Right ventricle myocardium superior (tissue), 1 donor: ENCODE measurements at regions not wholly inside any gene's neighbourhood (a gene's known extent, or its start where the extent isn't known, plus 50 kb on each side); places are given as distances from the start of the nearest gene placed in this dataset.

Experiments
- ATAC-seq: fragments of 200-7000 bp; cut with Tn5 transposase; one replicate; pipeline ENCODE4 v1.9.1; 2020; ENCODE audit warnings: mild to moderate bottlenecking; ENCODE audit not compliant: poor library complexity
- DNase-seq: peaks from one replicate; pipeline ENCODE4 v3.0.0-alpha.2; 2020
- intact Hi-C: fragments of 100-400 bp; cut with DNase I; formaldehyde crosslinking; loops from one replicate; pipeline ENCODE4 v1.11.2; 2022
- donor health status: DM: no; HTN: yes; CAD: no; lungs with severe emphysema.

DNA sequence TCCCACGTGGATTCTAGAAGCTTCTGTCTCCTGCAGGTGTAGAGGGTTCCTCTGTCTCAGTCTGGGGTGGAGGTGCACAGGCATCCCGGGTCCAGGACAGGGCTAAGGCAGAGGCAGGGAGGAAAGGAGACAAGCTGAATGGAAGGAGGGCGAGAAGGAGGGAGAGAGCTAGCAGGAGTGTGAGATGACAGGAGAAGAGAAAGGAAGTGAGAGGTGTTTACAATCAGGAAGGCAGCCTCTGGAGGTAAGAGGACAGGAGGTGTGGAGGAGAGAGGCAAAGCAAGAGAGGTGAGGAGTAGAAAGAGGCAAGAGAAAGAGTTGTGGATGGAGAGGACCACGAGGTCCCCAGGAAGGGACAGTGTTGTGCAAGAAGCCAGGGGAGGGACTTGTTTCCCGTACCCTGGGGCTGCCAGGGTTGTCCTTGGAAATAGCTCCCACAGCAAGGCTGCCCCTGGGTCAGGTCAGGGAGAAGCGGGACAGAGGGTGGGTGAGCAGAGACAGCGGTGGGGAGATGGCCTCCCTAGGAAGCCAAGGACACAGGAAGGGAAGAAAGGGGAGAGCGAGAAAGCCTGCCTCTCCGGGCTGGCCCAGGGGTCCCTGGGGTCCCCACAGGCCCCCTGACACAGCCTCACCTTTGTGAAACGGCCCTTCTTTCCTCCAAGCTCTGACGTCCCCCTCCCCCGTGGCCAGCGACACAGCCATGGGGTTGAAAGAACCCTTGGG, 136.9 kb downstream of the CYP26B1 start:
- intact Hi-C loops = no loop called here
- DNase-seq (no peak), ATAC-seq (no peak)

DNA sequence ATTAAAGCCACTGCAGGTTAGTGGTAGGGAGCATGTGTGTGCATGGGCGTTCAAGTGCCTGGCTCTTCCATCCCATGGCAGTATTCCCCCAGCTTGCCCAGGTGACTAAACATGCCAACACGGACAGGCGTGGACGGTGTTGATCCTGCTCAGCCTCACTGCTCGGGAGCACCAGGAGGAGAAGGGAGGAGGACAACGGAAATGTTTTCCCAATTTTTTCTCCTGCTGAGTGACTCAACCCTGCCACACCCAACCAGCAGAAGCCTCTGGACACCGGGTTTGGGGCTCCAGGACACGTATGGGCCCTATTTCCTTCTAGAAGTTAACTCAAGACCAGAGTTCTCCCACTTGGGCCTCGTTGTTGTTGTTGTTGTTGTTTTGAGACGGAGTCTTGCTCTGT, 139.1 kb downstream of the CYP26B1 start:
- intact Hi-C loops = no loop called here
- no peak for ATAC-seq
- DNase-seq = no peak

DNA sequence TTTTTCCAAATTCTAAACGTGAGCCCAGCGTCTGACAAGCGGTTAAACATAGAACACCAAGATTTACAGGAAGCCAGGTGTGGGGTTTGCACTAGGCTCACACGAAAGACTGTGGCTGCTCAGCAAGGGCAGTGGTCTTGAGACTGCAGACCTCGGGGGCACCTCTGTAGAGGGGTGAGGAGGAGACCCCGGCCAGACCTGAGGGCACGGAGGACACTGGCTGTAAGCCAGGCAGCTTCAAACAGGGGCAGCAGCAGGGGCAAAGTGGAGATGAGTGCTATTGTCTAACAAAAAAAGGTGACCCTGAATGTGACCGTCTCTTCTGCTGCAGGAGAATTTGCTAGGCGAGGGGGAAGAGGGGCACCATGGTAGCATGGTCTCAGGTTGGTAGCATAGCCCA, 140.3 kb downstream of the CYP26B1 start:
- intact Hi-C loops = no loop called here
- no peak for DNase-seq
- no peak for ATAC-seq

DNA sequence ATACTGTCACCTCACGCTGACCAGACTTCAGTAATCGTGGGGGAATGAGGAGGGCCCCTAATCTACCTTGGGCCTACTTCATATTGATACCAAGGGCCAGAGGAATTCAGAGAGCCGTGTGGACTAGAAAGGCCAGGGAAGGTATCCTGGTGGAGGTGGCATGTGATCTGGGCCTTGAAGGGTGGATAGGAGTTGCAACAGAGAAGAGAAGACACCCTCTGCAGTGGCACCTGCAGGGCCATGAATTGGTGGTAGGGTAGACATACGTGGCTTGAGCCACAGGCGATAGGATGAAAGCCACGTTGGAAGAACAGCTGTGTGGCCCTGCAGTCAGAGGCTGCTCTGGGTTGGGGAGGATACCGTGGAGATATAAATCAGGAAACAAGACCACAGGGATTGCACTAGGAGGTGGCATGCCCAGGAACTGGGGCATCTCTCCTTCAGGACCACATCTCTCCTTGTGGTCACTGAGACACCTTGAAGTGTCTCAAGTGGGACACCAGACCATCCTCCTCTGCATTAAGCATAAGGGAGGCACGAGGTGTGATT, 141.4 kb downstream of the CYP26B1 start:
- DNase-seq = no peak
- ATAC-seq = no peak
- intact Hi-C loops = no loop called here

DNA sequence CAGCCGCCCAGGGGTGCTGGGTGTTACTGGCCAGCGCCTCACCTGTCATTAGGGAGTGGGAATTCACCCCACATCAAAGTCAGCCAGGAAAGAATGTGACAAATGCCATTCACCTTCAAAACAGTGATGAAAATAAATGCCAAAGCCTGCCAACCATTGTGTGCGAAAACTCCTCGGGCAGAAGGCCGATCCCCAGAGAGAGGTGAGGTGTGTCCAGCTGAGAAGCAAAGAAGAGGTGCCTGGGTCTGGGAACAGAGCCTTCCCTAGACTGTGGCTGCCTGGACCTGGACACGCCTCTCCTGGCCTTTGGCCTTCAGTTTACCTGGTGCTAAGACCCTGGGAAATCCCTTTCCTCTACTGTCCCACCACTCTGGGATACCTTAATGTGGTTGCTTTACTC, 142.7 kb downstream of the CYP26B1 start:
- DNase-seq = no peak
- intact Hi-C loops = no loop called here

DNA sequence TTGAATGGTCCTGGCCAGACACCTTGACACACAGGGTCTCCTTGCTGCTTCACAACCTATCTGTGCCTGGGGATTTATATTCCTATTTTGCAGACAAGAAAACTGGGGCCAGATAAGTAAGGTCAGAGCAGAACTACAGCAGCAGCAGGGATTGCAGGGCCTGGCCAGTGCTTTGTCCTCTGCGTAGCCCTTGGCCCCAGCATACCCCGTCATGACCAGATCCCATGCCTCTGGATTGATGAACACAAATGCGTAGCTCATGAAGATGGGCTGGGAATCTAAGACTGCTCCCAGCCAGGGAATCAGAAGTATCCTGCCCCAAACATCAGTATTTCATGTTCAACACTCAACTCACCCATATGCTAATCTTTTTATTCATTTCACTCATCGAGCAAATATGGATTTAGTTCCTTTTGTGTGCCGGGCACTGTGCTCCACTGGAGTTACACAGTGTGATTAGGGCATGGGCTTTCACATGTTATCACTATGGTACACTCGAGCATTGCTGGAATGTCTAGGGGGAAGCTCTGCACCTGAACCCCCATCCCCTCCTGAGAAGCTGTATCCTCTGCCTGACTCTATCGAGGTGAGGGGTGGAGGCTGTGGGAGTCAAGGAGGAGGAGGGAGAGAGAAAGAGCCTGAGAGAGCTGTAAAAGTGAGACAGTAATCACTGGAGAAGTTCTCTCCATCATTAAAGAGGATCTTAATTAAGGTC, 143.3 kb downstream of the CYP26B1 start:
- no peak for ATAC-seq
- intact Hi-C loops = no loop called here

More for the DNA sequence above, 142.7 kb downstream of the CYP26B1 start:
- ATAC-seq = no peak

DNA sequence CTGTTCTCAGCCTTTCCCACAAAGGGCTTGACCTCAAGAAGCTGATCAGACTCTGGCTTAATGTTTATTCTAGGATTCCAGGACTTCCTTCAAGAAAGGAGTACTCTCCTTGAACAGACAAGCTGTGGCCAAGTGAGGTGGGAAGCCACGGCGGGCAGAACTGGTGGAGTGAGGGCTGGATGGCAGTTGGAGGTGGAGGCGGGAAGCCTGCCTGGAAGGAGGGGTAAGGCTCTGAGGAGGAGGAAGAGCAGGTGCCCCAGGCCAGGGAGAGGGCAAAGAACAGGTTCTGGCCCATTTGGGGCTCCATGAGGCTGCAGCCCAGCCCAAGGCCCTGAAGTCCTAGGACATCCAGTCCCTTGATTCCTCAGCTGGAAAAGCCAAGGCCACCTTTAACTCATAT, 143.9 kb downstream of the CYP26B1 start:
- DNase-seq (no peak), ATAC-seq (no peak)
- intact Hi-C loops = no loop called here

More for the DNA sequence above, 143.3 kb downstream of the CYP26B1 start:
- DNase-seq = no peak

DNA sequence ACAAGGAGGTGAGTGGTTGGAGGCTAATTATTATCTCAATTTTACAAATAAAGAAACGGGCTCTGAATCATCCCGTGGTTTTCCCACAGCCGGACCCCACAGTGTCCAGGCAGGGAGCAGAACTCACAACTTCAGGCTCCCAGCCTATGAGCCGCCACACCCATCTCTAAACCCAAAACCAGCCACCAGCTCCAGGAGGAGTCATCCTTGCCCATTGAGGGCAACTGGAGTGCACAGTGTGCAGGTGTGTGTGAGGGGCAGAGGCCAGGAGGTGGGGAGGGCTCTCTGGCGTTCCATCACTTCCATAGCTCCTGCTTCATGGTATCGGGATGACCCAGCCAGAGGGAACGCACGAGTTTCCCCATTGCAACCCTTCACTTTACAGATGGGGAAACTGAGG, 144.5 kb downstream of the CYP26B1 start:
- intact Hi-C loops = no loop called here
- no peak for DNase-seq
- no peak for ATAC-seq

DNA sequence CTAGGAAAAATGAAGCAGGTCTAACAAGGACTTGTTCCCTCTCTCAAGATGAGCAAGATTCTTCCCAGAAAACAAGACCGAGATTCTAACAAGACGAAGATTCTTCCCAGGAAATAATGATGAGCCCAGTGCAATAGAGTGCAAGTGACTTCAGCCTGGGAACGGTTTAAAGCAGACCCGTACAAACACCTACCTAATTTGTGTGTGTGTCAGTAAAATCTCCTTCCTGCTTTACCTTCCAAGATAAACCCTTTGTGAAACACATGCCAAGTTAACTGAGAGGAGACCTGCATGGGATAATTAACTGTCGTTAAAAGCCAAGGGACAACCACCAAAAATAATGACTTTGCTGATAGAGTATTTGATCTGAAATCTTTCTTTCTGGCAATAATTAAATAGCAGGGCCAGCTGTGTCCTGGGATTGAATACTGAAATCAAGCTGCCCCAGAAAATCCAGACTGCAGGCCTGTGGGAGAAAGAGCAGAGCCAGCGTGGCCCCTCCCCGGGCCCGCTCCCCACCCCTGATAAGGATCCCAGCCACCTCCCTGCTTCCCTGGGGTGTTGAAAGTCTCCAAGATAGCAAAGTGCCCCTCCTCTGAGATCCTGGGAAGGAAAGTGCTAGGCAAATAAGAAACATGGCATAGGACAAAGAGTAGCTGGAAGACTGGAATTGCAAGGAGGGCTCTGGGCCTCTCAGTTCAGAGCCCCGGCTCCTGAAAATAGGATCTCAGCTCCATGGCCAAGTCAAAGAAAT, 145.5 kb downstream of the CYP26B1 start:
- intact Hi-C loops = no loop called here

DNA sequence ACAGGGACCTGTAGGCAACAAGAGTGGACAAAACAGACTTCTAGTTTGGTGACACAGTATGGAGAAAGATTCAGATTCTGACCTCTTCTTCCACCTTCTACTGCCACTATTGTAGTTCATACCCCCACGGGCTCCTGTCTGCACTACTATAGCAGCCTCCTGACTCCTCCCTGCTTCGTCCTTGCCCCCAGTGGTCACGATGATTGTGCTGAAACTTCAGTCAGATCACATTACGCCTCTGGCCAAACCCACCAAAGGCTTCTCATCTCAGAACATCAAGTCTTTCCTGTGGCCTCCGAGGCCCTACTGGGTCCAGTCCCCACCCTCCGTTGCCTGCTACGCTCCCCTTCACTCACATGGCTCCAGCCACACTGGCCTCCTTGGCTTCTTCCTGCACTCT, 147.6 kb downstream of the CYP26B1 start:
- intact Hi-C loops = no loop called here

More for the DNA sequence above, 145.5 kb downstream of the CYP26B1 start:
- no peak for DNase-seq
- no peak for ATAC-seq

DNA sequence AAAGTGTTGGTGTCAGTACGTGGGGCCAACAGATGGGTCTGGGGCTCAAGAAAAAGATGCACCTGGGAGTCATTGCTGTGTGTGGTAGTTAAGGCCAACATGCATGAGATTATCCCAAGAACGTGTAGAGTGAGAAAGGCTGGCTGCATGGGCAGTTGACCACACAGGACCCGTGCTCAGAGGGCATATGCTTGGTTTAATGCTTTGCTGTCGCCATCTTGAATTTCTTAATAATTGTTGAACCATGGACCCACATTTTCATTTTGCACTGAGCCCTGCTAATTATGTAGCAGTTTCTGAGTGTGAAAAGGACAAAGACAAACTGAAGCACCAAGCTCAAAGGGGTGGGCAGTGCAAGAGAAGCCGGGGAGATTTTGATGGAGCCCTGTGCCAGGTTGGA, 148.1 kb downstream of the CYP26B1 start:
- DNase-seq = no peak
- intact Hi-C loops = loop anchor here (10.0 kb wide), 1 partner anchor 195 kb away; no protein-coding TSS in a partner anchor
- ATAC-seq = no peak

More for the DNA sequence above, 147.6 kb downstream of the CYP26B1 start:
- DNase-seq = no peak
- ATAC-seq = no peak

DNA sequence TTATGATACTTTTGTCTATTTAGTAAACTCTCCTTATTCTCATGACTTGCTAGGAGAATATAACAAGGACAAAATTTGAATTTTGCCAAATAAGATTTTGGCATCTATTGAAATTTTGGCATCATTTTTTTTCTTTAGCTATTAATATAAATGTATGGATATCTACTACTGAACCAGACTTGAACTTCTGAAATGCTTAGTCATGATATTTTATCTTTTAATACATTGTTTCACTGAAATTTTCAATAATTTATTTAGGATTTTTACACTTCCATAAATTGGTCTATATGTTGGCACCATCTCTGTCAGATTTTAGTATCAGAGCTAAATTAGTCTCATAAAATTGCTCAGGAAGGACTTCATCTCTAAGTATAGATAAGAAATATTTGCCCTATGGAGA, 149.8 kb downstream of the CYP26B1 start:
- intact Hi-C loops = loop anchor here (10.0 kb wide), 1 partner anchor 193 kb away; no protein-coding TSS in a partner anchor
- ATAC-seq (no peak), DNase-seq (no peak)

DNA sequence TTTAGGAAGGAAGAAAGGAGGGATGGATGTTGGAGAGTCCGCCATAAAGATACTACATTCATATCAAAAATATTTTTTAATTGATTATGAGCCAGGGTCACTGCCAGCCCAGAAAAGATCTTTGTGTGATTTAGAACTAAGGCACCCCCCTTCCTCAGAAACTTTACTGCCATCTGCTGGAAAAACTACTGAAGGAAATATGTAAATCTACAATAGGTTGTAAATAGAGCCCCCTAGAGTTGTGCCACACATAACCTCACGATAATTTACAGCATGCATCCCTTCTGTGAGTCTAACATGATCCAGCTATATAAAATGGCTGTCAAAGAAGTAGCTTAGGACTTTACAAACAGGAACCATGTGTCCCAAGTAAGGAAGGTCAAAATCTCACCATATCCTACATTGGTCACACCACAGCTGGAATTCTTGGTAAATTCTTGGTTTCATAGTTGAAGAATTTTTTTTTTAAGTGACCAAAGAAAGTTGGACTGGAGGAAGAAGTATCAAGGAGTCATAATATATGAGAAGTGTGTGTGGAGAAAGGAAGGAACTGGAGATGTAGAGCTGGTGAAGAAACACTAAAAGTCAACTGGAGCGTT, 152.5 kb downstream of the CYP26B1 start:
- intact Hi-C loops = loop anchor here (10.0 kb wide), 1 partner anchor 190 kb away; no protein-coding TSS in a partner anchor
- ATAC-seq = no peak
- no peak for DNase-seq

DNA sequence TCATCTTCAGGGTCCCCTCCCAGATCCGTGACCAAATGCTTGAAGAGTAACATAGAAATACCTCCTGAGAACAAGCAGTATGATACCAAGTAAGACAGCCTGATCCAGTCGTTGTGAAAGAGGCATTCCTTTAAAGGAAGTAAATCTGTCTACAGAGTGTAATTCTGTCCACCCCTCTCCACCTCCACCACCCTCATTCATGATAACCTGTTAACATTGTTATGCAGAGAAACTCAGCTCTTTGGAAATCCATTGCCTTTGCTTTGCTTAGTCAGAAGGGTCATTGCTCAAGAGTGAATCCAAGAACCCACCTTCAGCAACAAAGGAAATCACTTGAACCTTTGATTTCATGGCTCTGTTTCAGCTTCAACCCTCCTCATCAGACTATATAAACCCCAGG, 155.6 kb downstream of the CYP26B1 start:
- ATAC-seq = no peak
- intact Hi-C loops = loop anchor here (10.0 kb wide), 1 partner anchor 187 kb away; no protein-coding TSS in a partner anchor
- DNase-seq = no peak

DNA sequence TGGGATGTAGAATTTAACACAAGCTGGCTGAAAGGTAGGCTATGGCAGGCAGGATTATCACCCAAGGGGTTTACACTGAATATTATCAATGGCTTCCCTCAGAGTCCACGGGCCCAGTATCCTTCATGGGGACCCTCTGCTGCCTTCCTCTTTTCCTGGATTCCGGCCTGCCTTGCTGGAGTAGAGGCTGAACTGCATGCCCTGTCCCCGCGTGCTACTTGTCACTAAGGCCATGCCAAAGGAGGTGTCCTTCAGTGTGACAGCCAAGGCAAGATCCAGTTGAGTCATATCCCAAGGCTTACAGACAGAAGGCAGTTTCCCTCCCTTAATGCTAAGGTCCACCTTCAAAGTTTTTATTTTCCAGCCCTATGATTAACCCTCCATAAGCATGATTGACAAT, 156.3 kb downstream of the CYP26B1 start:
- DNase-seq = no peak
- intact Hi-C loops = loop anchor here (10.0 kb wide), 1 partner anchor 187 kb away; no protein-coding TSS in a partner anchor
- no peak for ATAC-seq

DNA sequence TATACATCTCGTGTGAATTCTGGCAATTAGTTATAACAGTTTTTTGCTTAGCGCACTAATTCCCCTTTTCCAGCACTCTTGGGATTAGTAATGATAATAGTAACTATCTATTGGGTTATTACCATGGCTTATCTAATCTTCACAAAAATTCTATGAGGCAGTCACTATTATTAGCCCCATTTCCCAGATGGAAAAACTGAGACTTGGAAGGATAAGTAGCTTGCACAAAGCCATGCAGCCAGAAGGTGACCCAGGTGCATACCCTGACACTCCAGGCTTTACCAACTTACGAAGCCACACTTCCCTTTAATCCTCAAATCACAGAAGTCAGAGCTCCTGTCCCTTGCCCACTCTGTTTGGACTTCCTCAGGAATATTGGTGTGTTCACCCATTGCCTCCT, 156.8 kb downstream of the CYP26B1 start:
- intact Hi-C loops = loop anchor here (10.0 kb wide), 1 partner anchor 186 kb away; no protein-coding TSS in a partner anchor
- DNase-seq (no peak), ATAC-seq (no peak)

DNA sequence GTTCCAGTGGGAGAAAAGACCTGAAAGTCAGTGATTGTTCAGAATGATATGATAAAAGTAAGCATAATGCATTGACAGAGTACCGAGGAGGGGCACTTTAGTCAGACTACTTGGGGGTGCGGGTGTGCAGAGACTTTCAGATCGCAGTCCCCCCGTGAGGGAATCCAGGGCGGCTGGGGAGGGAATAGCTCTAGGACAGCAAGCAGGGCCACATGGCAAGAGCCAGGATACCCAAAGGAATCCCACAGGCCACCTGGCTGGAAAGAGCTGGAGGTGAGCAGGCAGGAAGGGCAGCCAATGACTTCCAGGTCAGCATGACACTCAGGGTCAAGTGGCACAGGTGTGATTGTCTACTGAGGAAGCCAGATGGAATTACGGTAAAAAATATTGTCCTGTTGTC, 157.5 kb downstream of the CYP26B1 start:
- DNase-seq (no peak), ATAC-seq (no peak)
- intact Hi-C loops = loop anchor here (10.0 kb wide), 1 partner anchor 185 kb away; no protein-coding TSS in a partner anchor

DNA sequence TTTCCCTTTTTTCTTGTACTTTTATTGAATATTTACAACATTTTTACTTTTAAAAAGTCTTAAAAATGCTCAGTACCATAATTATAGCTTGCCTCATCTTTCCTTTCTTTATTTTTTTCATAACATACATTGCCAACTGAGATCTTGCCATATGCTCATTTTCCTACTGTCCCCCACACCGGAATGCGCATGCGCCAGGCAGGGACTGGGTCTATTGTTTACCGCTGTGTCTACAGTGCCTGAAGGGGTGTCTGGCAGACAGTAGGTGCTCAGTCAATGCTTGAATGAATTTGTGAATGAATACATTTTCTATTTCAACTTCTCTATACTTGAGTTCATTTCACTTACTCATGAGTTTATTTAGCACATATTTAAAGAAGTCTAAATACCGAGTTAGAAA, 158.0 kb downstream of the CYP26B1 start:
- no peak for ATAC-seq
- intact Hi-C loops = loop anchor here (10.0 kb wide), 1 partner anchor 185 kb away; no protein-coding TSS in a partner anchor
- DNase-seq = no peak

DNA sequence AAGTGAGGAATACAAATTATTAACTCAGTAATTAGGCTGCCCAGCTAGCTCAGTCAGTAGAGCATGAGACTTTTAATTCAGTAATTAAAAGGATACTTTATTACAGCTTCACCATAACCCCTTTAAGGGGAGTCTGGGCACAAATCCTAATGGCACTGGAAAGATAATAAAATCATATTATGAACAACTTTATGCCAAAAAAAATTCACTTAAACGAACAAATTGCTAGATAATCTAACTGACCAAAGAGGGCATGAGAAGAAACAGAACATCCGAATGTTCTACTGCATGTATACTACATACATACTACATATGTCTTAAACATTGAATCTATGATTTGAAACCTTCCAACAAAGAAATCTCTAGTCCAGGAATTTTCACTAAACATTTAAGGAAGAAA, 159.5 kb downstream of the CYP26B1 start:
- DNase-seq = no peak
- intact Hi-C loops = no loop called here

More for the DNA sequence above, 159.5 kb downstream of the CYP26B1 start:
- ATAC-seq = no peak
